HCT116 (cell line): ENCODE measurements at regions not wholly inside any gene's neighbourhood (a gene's known extent, or its start where the extent isn't known, plus 50 kb on each side); places are given as distances from the start of the nearest gene placed in this dataset.

Source experiments
- ATAC-seq: fragments of 200-7000 bp; cut with Tn5 transposase; 2 replicates; pipeline ENCODE4 v1.9.1; 2020; ENCODE audit warnings: mild to moderate bottlenecking, moderate library complexity
- BruUV-seq: library from RNA; stranded (reverse); fragments of 400-500 nt; replicated peaks from 2 replicates; lab custom pipeline; 2021; lab: Mats Ljungman, UMichigan
- CTCF ChIA-PET: fragments of 300-600 bp; sonication (Branson Sonifier 250); formaldehyde crosslinking; loops from one replicate; lab custom pipeline; 2021; ENCODE audit warnings: antibody characterized with exemption; lab: Charles Lee
- POLR2A ChIA-PET: fragments of 300-600, 350-600 bp; sonication (Branson Sonifier 250); formaldehyde crosslinking; loops from one replicate; lab custom pipeline; 2021; ENCODE audit warnings: antibody characterized with exemption; lab: Charles Lee
- RAD21 ChIA-PET, 2 experiments: fragments of 300-600 bp; sonication (Branson Sonifier 250); formaldehyde crosslinking; loops; one replicate each; lab custom pipeline; 2023; ENCODE audit warnings: low total read pairs in 2 of 2; ENCODE audit not compliant: uncharacterized antibody in 2 of 2, unreplicated experiment in 2 of 2, low non-redundant PET in 1 of 2; lab: Charles Lee
- DNase-seq: peaks from one replicate; pipeline ENCODE4 v3.0.0-alpha.2; 2010; ENCODE audit warnings: low read depth, low spot score
- H2AFZ ChIP-seq: fragments of 200-600 bp; shearing (Covaris generic), sonication (generic); 2 replicates; pipeline ENCODE4 v1.6.1; 2017; ENCODE audit warnings: low read depth, mixed run types, mixed read lengths, antibody characterized with exemption, low read length; ENCODE audit not compliant: poor library complexity, severe bottlenecking
- H3K27ac ChIP-seq: 2 replicates; pipeline ENCODE4 v1.5.1; 2012; ENCODE audit warnings: low read depth, low read length
- H3K27me3 ChIP-seq: fragments of 200-600 bp; sonication (generic); 2 replicates; pipeline ENCODE4 v1.6.1; 2016; ENCODE audit warnings: mixed run types, low read length, mixed read lengths; ENCODE audit not compliant: insufficient read depth
- H3K36me3 ChIP-seq, 2 experiments: fragments of 200-500 bp in 1 of 2; fragments of 200-600 bp in 1 of 2; sonication (Bioruptor generic) in 1 of 2; sonication (generic) in 1 of 2; 2 replicates each; pipeline versions ENCODE4 v1.5.1 to v1.6.1; 2014 to 2016; ENCODE audit warnings: low read length in 2 of 2, inconsistent platforms in 1 of 2, mixed read lengths in 1 of 2, mixed run types in 1 of 2; ENCODE audit not compliant: insufficient read depth in 2 of 2, control insufficient read depth in 1 of 2
- H3K4me1 ChIP-seq, 2 experiments: fragments of 200-600 bp in 1 of 2; sonication (generic) in 1 of 2; 2 replicates each; pipeline versions ENCODE4 v1.5.1 to v1.6.1; 2012 to 2017; ENCODE audit warnings: low read length in 2 of 2, inconsistent platforms in 1 of 2, mild to moderate bottlenecking in 1 of 2, mixed read lengths in 1 of 2, mixed run types in 1 of 2, moderate library complexity in 1 of 2; ENCODE audit not compliant: insufficient read depth in 2 of 2, control insufficient read depth in 1 of 2
- H3K4me2 ChIP-seq: fragments of 200-600 bp; sonication (generic); 2 replicates; pipeline ENCODE4 v1.6.1; 2017; ENCODE audit warnings: mixed run types, low read length, mixed read lengths
- H3K4me3 ChIP-seq, 2 experiments: fragments of 200-600 bp in 1 of 2; sonication (generic) in 1 of 2; replicated peaks in 1 of 2; 2 replicates each; pipeline ENCODE4 v1.5.1; 2011 to 2016; ENCODE audit warnings: low read length in 2 of 2, control low read depth in 1 of 2, low read depth in 1 of 2, mild to moderate bottlenecking in 1 of 2, mixed read lengths in 1 of 2, mixed run types in 1 of 2
- H3K79me2 ChIP-seq: fragments of 200-600 bp; sonication (generic); 2 replicates; pipeline ENCODE4 v1.6.1; 2017; ENCODE audit warnings: mild to moderate bottlenecking, mixed run types, low read length, moderate library complexity, mixed read lengths; ENCODE audit not compliant: insufficient read depth
- H3K9ac ChIP-seq: fragments of 200-600 bp; sonication (generic); 2 replicates; pipeline ENCODE4 v1.6.1; 2016; ENCODE audit warnings: low read length, mixed read lengths
- H3K9me2 ChIP-seq: fragments of 200-600 bp; sonication (generic), shearing (Covaris generic); 2 replicates; pipeline ENCODE4 v1.6.1; 2017; ENCODE audit warnings: mixed run types, mild to moderate bottlenecking, moderate library complexity; ENCODE audit not compliant: insufficient read depth
- H3K9me3 ChIP-seq, 2 experiments: fragments of 200-500 bp in 1 of 2; fragments of 200-600 bp in 1 of 2; sonication (Bioruptor generic) in 1 of 2; sonication (generic) in 1 of 2; 2 replicates each; pipeline ENCODE4 v1.6.1; 2014 to 2017; ENCODE audit warnings: low read length in 2 of 2, mixed read lengths in 2 of 2, inconsistent platforms in 1 of 2, low read depth in 1 of 2, mild to moderate bottlenecking in 1 of 2, mixed run types in 1 of 2, moderate library complexity in 1 of 2; ENCODE audit not compliant: control insufficient read depth in 1 of 2, insufficient read depth in 1 of 2
- H4K20me1 ChIP-seq: fragments of 200-600 bp; sonication (generic), shearing (Covaris generic); 2 replicates; pipeline ENCODE4 v1.6.1; 2017; ENCODE audit warnings: mixed run types, mild to moderate bottlenecking, moderate library complexity; ENCODE audit not compliant: insufficient read depth
- ATF3 ChIP-seq: IDR thresholded peaks from 2 replicates; pipeline ENCODE4 v1.6.1; 2012
- CTCF ChIP-seq, 3 experiments: fragments of 200-600 bp in 1 of 3; sonication (generic) in 1 of 3; IDR thresholded peaks in 2 of 3; conservative IDR thresholded peaks in 1 of 3; 2 replicates each; pipeline ENCODE4 v1.5.1; 2012 to 2017; ENCODE audit warnings: low read depth in 2 of 3, low read length in 2 of 3, antibody characterized with exemption in 1 of 3, borderline replicate concordance in 1 of 3, control low read depth in 1 of 3, mild to moderate bottlenecking in 1 of 3, mixed read lengths in 1 of 3, mixed run types in 1 of 3, moderate library complexity in 1 of 3; ENCODE audit not compliant: insufficient read depth in 1 of 3
- ELF1 ChIP-seq: IDR thresholded peaks from 2 replicates; pipeline ENCODE4 v1.6.1; 2012; ENCODE audit warnings: low read depth, borderline replicate concordance
- EZH2 ChIP-seq: fragments of 200-600 bp; sonication (generic); IDR thresholded peaks from 2 replicates; pipeline ENCODE4 v1.6.1; 2017; ENCODE audit warnings: antibody characterized with exemption, mixed run types
- EZH2phosphoT487 ChIP-seq: fragments of 200-600 bp; IDR thresholded peaks from 2 replicates; pipeline ENCODE4 v1.6.1; 2018; ENCODE audit warnings: antibody characterized with exemption, borderline replicate concordance
- FOSL1 ChIP-seq: IDR thresholded peaks from 2 replicates; pipeline ENCODE4 v1.6.1; 2012; ENCODE audit warnings: low read depth
- JUND ChIP-seq: IDR thresholded peaks from 2 replicates; pipeline ENCODE4 v1.6.1; 2012
- RAD21 ChIP-seq: IDR thresholded peaks from 2 replicates; pipeline ENCODE4 v1.6.1; 2012; ENCODE audit warnings: low read depth, mild to moderate bottlenecking
- REST ChIP-seq: IDR thresholded peaks from 2 replicates; pipeline ENCODE4 v1.6.1; 2012; ENCODE audit warnings: low read depth
- SIN3A ChIP-seq: IDR thresholded peaks from 2 replicates; pipeline ENCODE4 v1.6.1; 2012; ENCODE audit warnings: low read depth
- TCF7L2 ChIP-seq: IDR thresholded peaks from 2 replicates; pipeline ENCODE4 v1.7.0; 2011; ENCODE audit warnings: borderline replicate concordance, inconsistent platforms; ENCODE audit not compliant: insufficient read depth, insufficient read length; ENCODE audit errors: extremely low read depth
- YY1 ChIP-seq: IDR thresholded peaks from 2 replicates; pipeline ENCODE4 v1.6.1; 2011; ENCODE audit warnings: low read length, low read depth, moderate library complexity, mild to moderate bottlenecking; ENCODE audit not compliant: insufficient replicate concordance; ENCODE audit errors: extremely low read depth
- ZFX ChIP-seq: fragments of 450-650 bp; IDR thresholded peaks from 2 replicates; pipeline ENCODE4 v1.6.1; 2017
- ZNF274 ChIP-seq: fragments of 200-500 bp; sonication (Bioruptor generic); IDR thresholded peaks from 2 replicates; pipeline ENCODE4 v1.6.1; 2014; ENCODE audit warnings: mild to moderate bottlenecking, low read depth, low read length, inconsistent platforms
- intact Hi-C: fragments of 100-400 bp; cut with micrococcal nuclease; formaldehyde crosslinking; loops from 2 replicates; pipeline ENCODE4 v1.10.0; 2022

GRCh38 chr11:43116071-43116470 is 195.7 kb upstream of the API5 start:
- TF ChIP-seq RAD21 = no peak
- no peak for TF ChIP-seq CTCF (IDR thresholded peaks at IDR 0.05 in 2 of 3, conservative IDR thresholded peaks at IDR 0.05 in 1 of 3; ENCODE audit: borderline replicate concordance in 1 of 3, insufficient read depth in 1 of 3, low read depth in 2 of 3, low read length in 2 of 3)
- no peak for TF ChIP-seq ELF1
- TF ChIP-seq JUND = no peak
- no peak for TF ChIP-seq ATF3
- TF ChIP-seq FOSL1 = no peak
- TF ChIP-seq ZNF274 = no peak
- TF ChIP-seq SIN3A = no peak
- TF ChIP-seq ZFX = no peak
- TF ChIP-seq EZH2phosphoT487 = no peak
- no peak for TF ChIP-seq YY1
- TF ChIP-seq EZH2 = no peak
- TF ChIP-seq REST = no peak
- TF ChIP-seq TCF7L2 = no peak
- ChIA-PET POLR2A (no interaction called here), RAD21 (no interaction called here), CTCF (no interaction called here)
- BruUV-seq = no TSS peak
- H3K27ac ChIP-seq = no peak overlapping the region
- H3K4me1 ChIP-seq = no peaks in the 10 kb centered on the region
- no peaks in the 10 kb centered on the region for H4K20me1 ChIP-seq
- no peaks in the 10 kb centered on the region for H3K9me2 ChIP-seq
- H3K27me3 ChIP-seq = no peaks in the 10 kb centered on the region
- H2AFZ ChIP-seq = no peak overlapping the region
- no peaks in the 10 kb centered on the region for H3K36me3 ChIP-seq
- no peak overlapping the region for H3K4me2 ChIP-seq
- no peak overlapping the region for H3K4me3 ChIP-seq
- intact Hi-C loops = no loop called here
- H3K9ac ChIP-seq = no peak overlapping the region
- H3K79me2 ChIP-seq = no peaks in the 10 kb centered on the region
- ATAC-seq = no peak
- no peaks in the 10 kb centered on the region for H3K9me3 ChIP-seq
- no peak for DNase-seq
